Thyroid gland (tissue), 4 donors: ENCODE measurements at regions not wholly inside any gene's neighbourhood (a gene's known extent, or its start where the extent isn't known, plus 50 kb on each side); places are given as distances from the start of the nearest gene placed in this dataset.
A peak's percentile ranks its signal among the peaks of the same experiment; 100 is the strongest.

Experiments used
- DNase-seq, 2 donors: peaks; one replicate each; pipeline ENCODE4 v3.0.0-alpha.2; 2019
- H3K27ac ChIP-seq, 3 donors: fragments of 200-600 bp; sonication (generic); 1 replicate in 2 of 3; 2 replicates in 1 of 3; pipeline ENCODE4 v1.5.1; 2016 to 2019; ENCODE audit warnings: mild to moderate bottlenecking in 1 of 3, moderate library complexity in 1 of 3
- H3K27me3 ChIP-seq: fragments of 200-600 bp; sonication (generic); one replicate; pipeline ENCODE4 v1.5.1; 2019
- H3K36me3 ChIP-seq, 2 donors: fragments of 200-600 bp; sonication (generic); one replicate each; pipeline ENCODE4 v1.5.1; 2016 to 2019
- H3K4me1 ChIP-seq, 2 donors: fragments of 200-600 bp; sonication (generic); one replicate each; pipeline ENCODE4 v1.5.1; 2017 to 2019
- H3K4me3 ChIP-seq, 3 donors: fragments of 200-600 bp; sonication (generic); replicated peaks in 1 of 3; 1 replicate in 2 of 3; 2 replicates in 1 of 3; pipeline ENCODE4 v1.5.1; 2016; ENCODE audit warnings: mild to moderate bottlenecking in 1 of 3
- H3K9me3 ChIP-seq: fragments of 200-600 bp; sonication (generic); one replicate; pipeline ENCODE4 v1.5.1; 2017
- POLR2A ChIP-seq, 2 donors: fragments of 450-650 bp; IDR thresholded peaks; one replicate each; pipeline ENCODE4 v1.6.1; 2017; ENCODE audit warnings: antibody characterized with exemption in 2 of 2, mild to moderate bottlenecking in 2 of 2, moderate library complexity in 1 of 2
- WGBS, 2 donors: methylation state at CpG; one replicate each; pipeline ENCODE4 v1.1.5; 2017; 5-methylcytosine and 5-hydroxymethylcytosine counted together
- intact Hi-C: fragments of 100-400 bp; cut with DNase I; formaldehyde crosslinking; loops from one replicate; pipeline ENCODE4 v1.15.1; 2023
- TF ChIP-seq, protein P1 (sequence below), 6 experiments: fragments of 200-600 bp in 3 of 6; fragments of 450-650 bp in 3 of 6; sonication (generic) in 3 of 6; IDR thresholded peaks; one replicate each; pipeline ENCODE4 v1.5.1; 2016 to 2019; ENCODE audit warnings: antibody characterized with exemption in 6 of 6, mild to moderate bottlenecking in 2 of 6, inconsistent platforms in 1 of 6, moderate library complexity in 1 of 6

DNA sequence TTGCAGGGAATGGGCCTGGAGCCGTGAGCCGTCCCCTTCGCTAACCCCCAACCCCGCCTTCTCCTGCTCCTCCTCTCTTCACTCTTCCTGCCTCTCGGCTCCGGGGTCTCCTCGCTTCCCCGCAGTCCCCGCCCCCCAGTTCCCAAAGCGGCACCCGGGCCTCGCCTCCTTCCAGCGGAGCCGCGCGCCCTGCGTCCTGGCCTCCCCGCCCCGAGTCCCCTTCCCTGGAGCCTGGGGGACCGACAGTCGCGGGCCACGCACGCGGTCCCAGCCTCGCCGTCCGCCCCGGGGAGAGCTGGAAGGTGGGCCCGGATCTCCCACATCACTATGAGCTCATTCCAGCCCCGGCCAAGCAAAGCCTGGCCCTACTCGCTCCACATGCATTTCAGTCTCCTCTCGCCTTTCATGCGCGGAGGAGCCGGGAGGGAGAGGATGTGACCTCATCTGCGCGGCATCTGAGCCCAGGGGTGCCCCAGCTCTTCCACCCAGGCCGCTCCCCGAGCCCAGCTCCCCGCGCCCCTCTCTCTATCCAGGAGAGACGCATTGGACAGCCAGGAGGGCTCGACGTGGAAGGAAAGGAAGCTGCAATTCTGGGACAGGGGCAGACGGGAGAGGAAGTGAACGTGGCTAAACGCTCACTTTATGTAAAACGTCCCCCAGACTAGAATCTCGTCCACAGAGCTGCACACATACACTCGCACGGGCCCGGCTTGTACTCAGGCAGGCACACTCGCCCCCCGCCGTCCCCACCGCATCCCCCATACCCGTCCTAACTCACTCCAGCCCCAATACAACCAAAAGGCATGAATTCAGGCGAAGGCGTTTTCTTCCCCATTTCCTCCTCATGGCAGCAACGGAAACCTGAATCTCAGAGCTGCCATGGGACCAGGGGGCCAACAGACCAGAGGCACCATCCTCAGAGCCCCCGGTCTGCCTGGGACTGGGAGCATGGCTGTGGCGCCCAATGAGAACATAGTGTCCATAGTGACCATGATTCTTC is 108.7 kb upstream of the CCND2 start:
- intact Hi-C loops, result no loop called here
- WGBS, 2 donors, result 18 to 20% methylated on average over 37 to 48 of the region's 63 CpGs
- H3K9me3 ChIP-seq, result no peaks in the 10 kb centered on the region
- H3K27ac ChIP-seq, result peak overlapping the region in 1 of 3 donors; percentile 19
- DNase-seq, result peak; percentile 70 to 79
- H3K4me3 ChIP-seq, result peak overlapping the region in 2 of 3 donors; percentile 21 to 41
- peaks cover 4 to 33% of the 10 kb centered on the region in 2 donors for H3K4me1 ChIP-seq
- H3K27me3 ChIP-seq, result no peaks in the 10 kb centered on the region
- TF ChIP-seq, protein P1, sequence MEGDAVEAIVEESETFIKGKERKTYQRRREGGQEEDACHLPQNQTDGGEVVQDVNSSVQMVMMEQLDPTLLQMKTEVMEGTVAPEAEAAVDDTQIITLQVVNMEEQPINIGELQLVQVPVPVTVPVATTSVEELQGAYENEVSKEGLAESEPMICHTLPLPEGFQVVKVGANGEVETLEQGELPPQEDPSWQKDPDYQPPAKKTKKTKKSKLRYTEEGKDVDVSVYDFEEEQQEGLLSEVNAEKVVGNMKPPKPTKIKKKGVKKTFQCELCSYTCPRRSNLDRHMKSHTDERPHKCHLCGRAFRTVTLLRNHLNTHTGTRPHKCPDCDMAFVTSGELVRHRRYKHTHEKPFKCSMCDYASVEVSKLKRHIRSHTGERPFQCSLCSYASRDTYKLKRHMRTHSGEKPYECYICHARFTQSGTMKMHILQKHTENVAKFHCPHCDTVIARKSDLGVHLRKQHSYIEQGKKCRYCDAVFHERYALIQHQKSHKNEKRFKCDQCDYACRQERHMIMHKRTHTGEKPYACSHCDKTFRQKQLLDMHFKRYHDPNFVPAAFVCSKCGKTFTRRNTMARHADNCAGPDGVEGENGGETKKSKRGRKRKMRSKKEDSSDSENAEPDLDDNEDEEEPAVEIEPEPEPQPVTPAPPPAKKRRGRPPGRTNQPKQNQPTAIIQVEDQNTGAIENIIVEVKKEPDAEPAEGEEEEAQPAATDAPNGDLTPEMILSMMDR (IDR thresholded peaks at IDR 0.05), result no peak
- TF ChIP-seq POLR2A (IDR thresholded peaks at IDR 0.05), result peak in 1 of 2 donors; percentile 36
- no peaks in the 10 kb centered on the region for H3K36me3 ChIP-seq

- Histone ChIP-seq H3K9me3 (no peaks in the 10 kb centered on the region), H3K36me3 (no peaks in the 10 kb centered on the region), H3K27ac (no peak overlapping the region), H3K4me1 (peaks cover 4 to 31% of the 10 kb centered on the region in 2 donors), H3K27me3 (no peaks in the 10 kb centered on the region), H3K4me3 (peak overlapping the region in 1 of 3 donors; percentile 41)
- no peak for TF ChIP-seq POLR2A (IDR thresholded peaks at IDR 0.05)
- TF ChIP-seq, protein P1 (IDR thresholded peaks at IDR 0.05), result no peak
- no peak for DNase-seq
- 53 to 57% methylated on average over 12 of the region's 12 CpGs for WGBS, 2 donors
- intact Hi-C loops, result no loop called here
These were observed 109.4 kb upstream of the CCND2 start for GRCh38 chr12:4164188-4164558.

DNA sequence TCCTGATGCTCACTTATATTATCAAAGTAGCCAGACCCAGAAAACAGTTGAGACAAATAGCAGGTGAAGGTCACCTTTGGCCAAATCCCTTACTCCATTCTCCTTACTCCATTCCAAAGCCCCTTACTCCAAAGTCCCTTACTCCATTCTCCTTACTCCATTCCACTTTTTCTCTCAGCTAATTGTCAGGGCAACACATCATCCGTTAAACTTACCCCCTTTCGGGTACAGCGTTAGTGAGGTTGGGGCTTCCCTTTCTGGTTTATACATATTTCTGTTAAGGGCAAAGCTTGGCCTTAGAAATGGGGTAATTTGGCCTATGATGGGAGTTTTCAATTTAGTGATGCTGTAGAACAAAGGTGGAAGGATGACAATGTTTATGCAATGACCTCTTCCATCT is 111.8 kb upstream of the CCND2 start:
- no peak overlapping the region for H3K4me3 ChIP-seq
- H3K4me1 ChIP-seq, result peaks cover 4 to 15% of the 10 kb centered on the region in 2 donors
- TF ChIP-seq POLR2A (IDR thresholded peaks at IDR 0.05), result no peak
- TF ChIP-seq, protein P1 (IDR thresholded peaks at IDR 0.05), result no peak
- no peaks in the 10 kb centered on the region for H3K27me3 ChIP-seq
- H3K27ac ChIP-seq, result no peak overlapping the region
- WGBS, 2 donors, result 96 to 97% methylated on average over 3 of the region's 3 CpGs
- intact Hi-C loops, result no loop called here
- no peaks in the 10 kb centered on the region for H3K36me3 ChIP-seq
- H3K9me3 ChIP-seq, result no peaks in the 10 kb centered on the region
- no peak for DNase-seq

- no peaks in the 10 kb centered on the region for H3K9me3 ChIP-seq
- TF ChIP-seq POLR2A (IDR thresholded peaks at IDR 0.05), result no peak
- TF ChIP-seq, protein P1 (IDR thresholded peaks at IDR 0.05), result no peak
- peaks cover 4 to 15% of the 10 kb centered on the region in 2 donors for H3K4me1 ChIP-seq
- no peaks in the 10 kb centered on the region for H3K27me3 ChIP-seq
- H3K27ac ChIP-seq, result no peak overlapping the region
- DNase-seq, result no peak
- WGBS, 2 donors, result 89 to 90% methylated on average over 2 of the region's 2 CpGs
- intact Hi-C loops, result no loop called here
- no peaks in the 10 kb centered on the region for H3K36me3 ChIP-seq
- no peak overlapping the region for H3K4me3 ChIP-seq
These were observed 113.1 kb upstream of the CCND2 start for GRCh38 chr12:4160314-4161040.
